CD14-positive monocyte (primary cell): ENCODE measurements at regions not wholly inside any gene's neighbourhood (a gene's known extent, or its start where the extent isn't known, plus 50 kb on each side); places are given as distances from the start of the nearest gene placed in this dataset.

Source experiments
- DNase-seq, 3 donors: peaks; one replicate each; pipeline ENCODE4 v3.0.0-alpha.2; 2011 to 2022
- H2AFZ ChIP-seq: 2 replicates; pipeline ENCODE4 v1.6.0; 2012; ENCODE audit warnings: mild to moderate bottlenecking, low read depth, low read length, inconsistent platforms; ENCODE audit not compliant: insufficient read depth, poor library complexity, severe bottlenecking
- H3K27ac ChIP-seq, 2 donors: 1 replicate in 1 of 2; 2 replicates in 1 of 2; pipeline ENCODE4 v1.5.1; 2012 to 2013; ENCODE audit warnings: low read length in 2 of 2, control low read depth in 1 of 2, inconsistent platforms in 1 of 2, low read depth in 1 of 2, mild to moderate bottlenecking in 1 of 2
- H3K27me3 ChIP-seq, 2 donors: one replicate each; pipeline versions ENCODE4 v1.6.0 to v1.6.1; 2011 to 2013; ENCODE audit warnings: low read length in 2 of 2; ENCODE audit not compliant: control insufficient read depth in 2 of 2, insufficient read depth in 2 of 2
- H3K36me3 ChIP-seq, 2 donors: replicated peaks in 1 of 2; 1 replicate in 1 of 2; 2 replicates in 1 of 2; pipeline versions ENCODE4 v1.5.1 to v1.6.1; 2012 to 2013; ENCODE audit warnings: low read length in 2 of 2, control low read depth in 1 of 2, inconsistent platforms in 1 of 2, mild to moderate bottlenecking in 1 of 2; ENCODE audit not compliant: insufficient read depth in 2 of 2, control insufficient read depth in 1 of 2
- H3K4me1 ChIP-seq, 2 donors: 1 replicate in 1 of 2; 2 replicates in 1 of 2; pipeline versions ENCODE4 v1.5.1 to v1.6.1; 2012 to 2013; ENCODE audit warnings: low read length in 2 of 2, control low read depth in 1 of 2, inconsistent platforms in 1 of 2, mild to moderate bottlenecking in 1 of 2, moderate library complexity in 1 of 2; ENCODE audit not compliant: insufficient read depth in 2 of 2, control insufficient read depth in 1 of 2
- H3K4me2 ChIP-seq: replicated peaks from 2 replicates; pipeline ENCODE3; 2012; ENCODE audit warnings: low read length, moderate library complexity, mild to moderate bottlenecking; ENCODE audit not compliant: poor library complexity, severe bottlenecking; ENCODE audit errors: extremely low read depth
- H3K4me3 ChIP-seq, 3 experiments: fragments of 200-600 bp in 1 of 3; sonication (generic) in 1 of 3; replicated peaks in 1 of 3; 1 replicate in 2 of 3; 2 replicates in 1 of 3; pipeline ENCODE4 v1.5.1; 2011 to 2013; ENCODE audit warnings: low read length in 3 of 3, mild to moderate bottlenecking in 3 of 3, control low read depth in 2 of 3, low read depth in 2 of 3, inconsistent platforms in 1 of 3, moderate library complexity in 1 of 3
- H3K79me2 ChIP-seq: 2 replicates; pipeline ENCODE4 v1.6.0; 2012; ENCODE audit warnings: mild to moderate bottlenecking, control low read depth, inconsistent platforms, low read length, moderate library complexity; ENCODE audit not compliant: insufficient read depth
- H3K9ac ChIP-seq: 2 replicates; pipeline ENCODE4 v1.6.0; 2017; ENCODE audit warnings: low read length, mild to moderate bottlenecking; ENCODE audit not compliant: insufficient read depth, poor library complexity, severe bottlenecking
- H3K9me3 ChIP-seq, 2 donors: replicated peaks in 1 of 2; 1 replicate in 1 of 2; 2 replicates in 1 of 2; pipeline versions ENCODE4 v1.5.1 to v1.6.1; 2012 to 2013; ENCODE audit warnings: low read length in 2 of 2, control low read depth in 1 of 2; ENCODE audit not compliant: control insufficient read depth in 1 of 2, insufficient read depth in 1 of 2
- H4K20me1 ChIP-seq: 2 replicates; pipeline ENCODE4 v1.6.0; 2012; ENCODE audit warnings: mild to moderate bottlenecking, low read length, control low read depth, moderate library complexity; ENCODE audit not compliant: insufficient read depth
- H3K27ac Mint-ChIP-seq, 7 donors: one replicate each; pipeline ENCODE4 v1.8.0; 2020; ENCODE audit warnings: mild to moderate bottlenecking in 7 of 7, mixed read lengths in 7 of 7, moderate library complexity in 6 of 7, inconsistent platforms in 2 of 7
- H3K27me3 Mint-ChIP-seq, 3 donors: one replicate each; pipeline ENCODE4 v1.8.0; 2021 to 2022; ENCODE audit warnings: low read depth in 3 of 3, mild to moderate bottlenecking in 3 of 3, mixed read lengths in 3 of 3, moderate library complexity in 3 of 3, inconsistent platforms in 1 of 3
- H3K36me3 Mint-ChIP-seq, 2 donors: one replicate each; pipeline ENCODE4 v1.8.0; 2020; ENCODE audit warnings: mixed read lengths in 2 of 2, inconsistent platforms in 1 of 2, mild to moderate bottlenecking in 1 of 2
- H3K4me1 Mint-ChIP-seq: one replicate; pipeline ENCODE4 v1.8.0; 2020; ENCODE audit warnings: mild to moderate bottlenecking, mixed read lengths
- H3K4me3 Mint-ChIP-seq, 2 donors: one replicate each; pipeline ENCODE4 v1.8.0; 2020; ENCODE audit warnings: mild to moderate bottlenecking in 2 of 2, mixed read lengths in 2 of 2, moderate library complexity in 1 of 2
- H3K9me3 Mint-ChIP-seq, 7 donors: one replicate each; pipeline ENCODE4 v1.8.0; 2020 to 2022; ENCODE audit warnings: mixed read lengths in 7 of 7, mild to moderate bottlenecking in 6 of 7, moderate library complexity in 6 of 7, inconsistent platforms in 2 of 7
- CTCF ChIP-seq: fragments of 200-600 bp; IDR thresholded peaks from one replicate; pipeline ENCODE4 v1.8.0; 2022; ENCODE audit warnings: antibody characterized with exemption, mild to moderate bottlenecking
- WGBS: methylation state at CpG from one replicate; pipeline ENCODE4 v1.1.5; 2013; ENCODE audit warnings: missing lambda C conversion rate; ENCODE audit not compliant: insufficient coverage; 5-methylcytosine and 5-hydroxymethylcytosine counted together
- intact Hi-C, 2 donors: fragments of 100-400 bp; cut with micrococcal nuclease; formaldehyde crosslinking; loops; one replicate each; pipeline versions ENCODE4 v1.15.0 to v1.15.1; 2023

GRCh38 chr2:155215037-155215707, 516.7 kb downstream of the KCNJ3 start:
- no peaks in the 10 kb centered on the region for H3K4me1 ChIP-seq
- H3K36me3 ChIP-seq, result no peaks in the 10 kb centered on the region
- no peak overlapping the region for H3K9ac ChIP-seq
- Mint-ChIP-seq H3K4me3 (no peak overlapping the region), H3K4me1 (no peaks in the 10 kb centered on the region), H3K36me3 (no peaks in the 10 kb centered on the region), H3K9me3 (no peaks in the 10 kb centered on the region), H3K27me3 (no peaks in the 10 kb centered on the region), H3K27ac (no peak overlapping the region)
- TF ChIP-seq CTCF, result no peak
- no peaks in the 10 kb centered on the region for H3K79me2 ChIP-seq
- no peak overlapping the region for H3K4me2 ChIP-seq
- no peak overlapping the region for H3K27ac ChIP-seq
- no CpG with 5 or more reads among the region's 2 CpGs for WGBS
- no peak overlapping the region for H3K4me3 ChIP-seq
- DNase-seq, result no peak
- intact Hi-C loops, result no loop called here
- H2AFZ ChIP-seq, result no peak overlapping the region
- no peaks in the 10 kb centered on the region for H4K20me1 ChIP-seq
- H3K27me3 ChIP-seq, result no peaks in the 10 kb centered on the region
- no peaks in the 10 kb centered on the region for H3K9me3 ChIP-seq

- H3K4me3 ChIP-seq, result no peak overlapping the region
- H3K36me3 ChIP-seq, result no peaks in the 10 kb centered on the region
- no peaks in the 10 kb centered on the region for H3K4me1 ChIP-seq
- no peaks in the 10 kb centered on the region for H3K9me3 ChIP-seq
- H3K36me3 Mint-ChIP-seq, result no peaks in the 10 kb centered on the region
- no peak overlapping the region for H3K9ac ChIP-seq
- no peak overlapping the region for H3K4me2 ChIP-seq
- no peak overlapping the region for H3K4me3 Mint-ChIP-seq
- no peaks in the 10 kb centered on the region for H3K4me1 Mint-ChIP-seq
- intact Hi-C loops, result no loop called here
- no peak overlapping the region for H2AFZ ChIP-seq
- H4K20me1 ChIP-seq, result no peaks in the 10 kb centered on the region
- DNase-seq, result no peak
- H3K27ac ChIP-seq, result no peak overlapping the region
- H3K27me3 Mint-ChIP-seq, result no peaks in the 10 kb centered on the region
- peaks cover 0 to 2% (median 0%) of the 10 kb centered on the region in 7 donors for H3K9me3 Mint-ChIP-seq
- no peak overlapping the region for H3K27ac Mint-ChIP-seq
- H3K79me2 ChIP-seq, result no peaks in the 10 kb centered on the region
- H3K27me3 ChIP-seq, result no peaks in the 10 kb centered on the region
- no CpG with 5 or more reads among the region's 2 CpGs for whole genome bisulfite sequencing
- peak; percentile 17 for TF ChIP-seq CTCF
These were observed 511.4 kb downstream of the KCNJ3 start for GRCh38 chr2:155209696-155210450.
